Right atrium auricular region (tissue), 2 donors: ENCODE measurements at regions not wholly inside any gene's neighbourhood (a gene's known extent, or its start where the extent isn't known, plus 50 kb on each side); places are given as distances from the start of the nearest gene placed in this dataset.

Experiments used
- DNase-seq: peaks from one replicate; pipeline ENCODE4 v3.0.0-alpha.2; 2019; ENCODE audit warnings: low spot score
- H3K27ac ChIP-seq, 2 donors: fragments of 200-600 bp; sonication (generic); 1 replicate in 1 of 2; 2 replicates in 1 of 2; pipeline ENCODE4 v1.5.1; 2016 to 2019
- H3K27me3 ChIP-seq, 2 donors: fragments of 200-600 bp; sonication (generic); one replicate each; pipeline versions ENCODE4 v1.5.1 to v1.6.0; 2017 to 2019
- H3K36me3 ChIP-seq: fragments of 200-600 bp; sonication (generic); one replicate; pipeline ENCODE4 v1.5.1; 2016
- H3K4me1 ChIP-seq, 2 donors: fragments of 200-600 bp; sonication (generic); one replicate each; pipeline versions ENCODE4 v1.5.1 to v1.6.0; 2017 to 2019
- H3K4me3 ChIP-seq, 2 donors: fragments of 200-600 bp; sonication (generic); 1 replicate in 1 of 2; 2 replicates in 1 of 2; pipeline ENCODE4 v1.5.1; 2017 to 2019; ENCODE audit warnings: mild to moderate bottlenecking in 1 of 2, moderate library complexity in 1 of 2
- H3K9me3 ChIP-seq, 2 donors: fragments of 200-600 bp; sonication (generic); one replicate each; pipeline ENCODE4 v1.5.1; 2019
- TF ChIP-seq, protein P1 (sequence below), 2 donors: fragments of 200-600 bp; sonication (generic); IDR thresholded peaks; one replicate each; pipeline ENCODE4 v1.5.1; 2019; ENCODE audit warnings: antibody characterized with exemption in 2 of 2

DNA sequence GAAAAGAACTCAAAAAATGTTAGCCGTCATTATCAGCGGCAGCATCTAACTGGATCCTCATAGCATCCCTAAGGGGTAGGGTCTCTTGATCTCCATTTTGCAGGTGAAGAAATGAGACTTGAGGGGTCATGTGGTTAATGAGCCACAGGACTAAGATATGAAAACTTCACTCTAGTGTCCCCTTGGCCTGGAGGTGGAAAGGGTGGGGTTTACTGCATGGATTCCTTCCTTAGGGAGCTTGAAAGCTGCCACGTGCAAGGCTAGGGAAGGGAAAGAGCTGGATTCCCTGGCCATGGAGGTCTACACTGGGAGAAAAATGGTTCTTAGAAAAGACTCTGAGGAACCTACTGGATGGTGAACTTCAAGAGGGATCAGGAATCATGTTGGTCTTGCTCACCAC, 107.9 kb downstream of the SPRY4 start:
- Histone ChIP-seq H3K36me3 (no peaks in the 10 kb centered on the region), H3K27me3 (no peaks in the 10 kb centered on the region), H3K4me1 (peaks cover 0 to 16% of the 10 kb centered on the region in 2 donors), H3K9me3 (no peaks in the 10 kb centered on the region), H3K27ac (peak overlapping the region in 1 of 2 donors; percentile 68), H3K4me3 (no peak overlapping the region)
- no peak for DNase-seq
- TF ChIP-seq, protein P1, sequence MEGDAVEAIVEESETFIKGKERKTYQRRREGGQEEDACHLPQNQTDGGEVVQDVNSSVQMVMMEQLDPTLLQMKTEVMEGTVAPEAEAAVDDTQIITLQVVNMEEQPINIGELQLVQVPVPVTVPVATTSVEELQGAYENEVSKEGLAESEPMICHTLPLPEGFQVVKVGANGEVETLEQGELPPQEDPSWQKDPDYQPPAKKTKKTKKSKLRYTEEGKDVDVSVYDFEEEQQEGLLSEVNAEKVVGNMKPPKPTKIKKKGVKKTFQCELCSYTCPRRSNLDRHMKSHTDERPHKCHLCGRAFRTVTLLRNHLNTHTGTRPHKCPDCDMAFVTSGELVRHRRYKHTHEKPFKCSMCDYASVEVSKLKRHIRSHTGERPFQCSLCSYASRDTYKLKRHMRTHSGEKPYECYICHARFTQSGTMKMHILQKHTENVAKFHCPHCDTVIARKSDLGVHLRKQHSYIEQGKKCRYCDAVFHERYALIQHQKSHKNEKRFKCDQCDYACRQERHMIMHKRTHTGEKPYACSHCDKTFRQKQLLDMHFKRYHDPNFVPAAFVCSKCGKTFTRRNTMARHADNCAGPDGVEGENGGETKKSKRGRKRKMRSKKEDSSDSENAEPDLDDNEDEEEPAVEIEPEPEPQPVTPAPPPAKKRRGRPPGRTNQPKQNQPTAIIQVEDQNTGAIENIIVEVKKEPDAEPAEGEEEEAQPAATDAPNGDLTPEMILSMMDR (IDR thresholded peaks at IDR 0.05), result no peak

DNA sequence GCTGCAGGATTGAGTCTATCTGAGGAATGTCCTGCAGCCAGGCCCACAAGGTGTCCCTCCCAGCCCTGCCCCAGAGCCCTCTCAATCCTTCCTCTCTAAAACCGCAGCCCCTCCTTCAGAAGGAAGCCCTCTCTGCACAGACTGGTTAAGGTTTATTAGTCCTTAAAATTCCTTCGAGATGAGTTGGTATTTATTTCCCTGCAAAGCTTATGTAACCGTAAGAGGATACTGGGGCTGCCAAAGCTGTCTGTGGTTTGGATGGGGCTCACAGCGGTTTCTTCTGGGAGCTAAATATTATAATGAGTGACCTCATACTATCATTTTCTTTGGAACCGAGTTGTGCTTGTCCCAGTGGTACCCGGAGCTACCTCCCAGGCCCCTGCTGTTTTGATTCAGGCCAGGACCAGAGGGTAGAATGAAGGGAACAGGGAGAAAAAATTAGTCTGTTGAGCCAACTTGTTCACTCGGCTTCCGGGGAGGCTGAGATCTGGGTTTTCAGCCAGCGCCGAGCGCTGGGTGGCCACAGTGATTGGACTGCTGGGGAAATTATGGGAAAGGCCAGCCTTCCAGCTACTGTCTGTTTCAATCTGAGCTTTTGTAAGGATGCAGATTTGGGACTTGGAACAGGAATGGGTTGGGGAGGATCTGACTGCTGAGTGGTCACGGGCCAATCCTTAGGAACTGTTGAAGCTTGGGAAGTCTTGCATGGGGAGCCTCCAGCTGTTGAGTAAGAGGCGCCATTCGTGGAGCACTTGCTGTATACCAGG, 107.5 kb downstream of the NDFIP1 start:
- Histone ChIP-seq H3K36me3 (no peaks in the 10 kb centered on the region), H3K4me3 (no peak overlapping the region), H3K4me1 (peaks cover 0 to 15% of the 10 kb centered on the region in 2 donors), H3K9me3 (no peaks in the 10 kb centered on the region), H3K27me3 (no peaks in the 10 kb centered on the region), H3K27ac (peak overlapping the region; percentile 37 to 68)
- TF ChIP-seq, protein P1 (IDR thresholded peaks at IDR 0.05), result no peak
- peak; percentile 85 for DNase-seq

DNA sequence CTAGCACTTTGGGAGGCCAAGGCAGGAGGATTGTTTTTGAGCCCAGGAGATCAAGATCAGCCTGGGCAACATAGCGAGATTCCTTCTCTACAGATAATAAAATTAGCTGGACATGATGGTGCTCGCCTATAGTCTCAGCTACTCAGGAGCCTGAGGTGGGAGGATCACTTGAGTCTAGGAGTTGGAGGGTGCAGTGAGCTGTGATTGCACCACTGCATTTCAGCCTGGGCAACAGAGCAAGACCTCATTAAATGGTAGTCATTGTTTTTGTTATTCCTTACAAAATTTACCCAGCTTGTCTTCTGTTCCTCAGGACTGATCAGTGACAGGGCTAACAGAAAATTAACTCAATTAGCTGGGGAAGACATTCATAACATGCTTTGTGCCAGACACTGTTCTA, 104.5 kb downstream of the NDFIP1 start:
- Histone ChIP-seq H3K27me3 (no peaks in the 10 kb centered on the region), H3K4me3 (no peak overlapping the region), H3K4me1 (peaks cover 0 to 13% of the 10 kb centered on the region in 2 donors), H3K9me3 (no peaks in the 10 kb centered on the region), H3K27ac (no peak overlapping the region), H3K36me3 (no peaks in the 10 kb centered on the region)
- TF ChIP-seq, protein P1 (IDR thresholded peaks at IDR 0.05), result no peak
- no peak for DNase-seq

DNA sequence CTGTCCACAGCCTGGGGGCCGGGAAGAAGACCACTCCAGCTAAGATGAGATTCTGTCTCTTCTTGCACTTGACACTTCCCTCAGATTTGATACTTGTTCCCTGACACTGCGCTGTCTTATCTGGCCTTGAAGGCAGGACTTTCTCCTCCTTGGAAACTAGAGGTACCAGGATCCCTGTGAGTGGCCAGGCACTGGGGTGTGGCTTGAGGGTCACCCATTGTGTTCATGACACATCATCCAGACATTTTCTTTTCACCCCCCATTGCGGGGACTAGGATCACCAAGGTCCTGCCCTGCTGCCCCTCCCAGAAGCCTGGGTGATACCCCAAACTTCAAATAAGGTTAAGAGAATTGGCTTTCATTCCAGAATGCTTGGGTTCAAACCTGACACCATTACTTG, 103.3 kb downstream of the NDFIP1 start:
- TF ChIP-seq, protein P1 (IDR thresholded peaks at IDR 0.05), result no peak
- Histone ChIP-seq H3K27ac (no peak overlapping the region), H3K9me3 (no peaks in the 10 kb centered on the region), H3K4me3 (no peak overlapping the region), H3K36me3 (no peaks in the 10 kb centered on the region), H3K27me3 (no peaks in the 10 kb centered on the region), H3K4me1 (peaks cover 0 to 10% of the 10 kb centered on the region in 2 donors)
- no peak for DNase-seq

DNA sequence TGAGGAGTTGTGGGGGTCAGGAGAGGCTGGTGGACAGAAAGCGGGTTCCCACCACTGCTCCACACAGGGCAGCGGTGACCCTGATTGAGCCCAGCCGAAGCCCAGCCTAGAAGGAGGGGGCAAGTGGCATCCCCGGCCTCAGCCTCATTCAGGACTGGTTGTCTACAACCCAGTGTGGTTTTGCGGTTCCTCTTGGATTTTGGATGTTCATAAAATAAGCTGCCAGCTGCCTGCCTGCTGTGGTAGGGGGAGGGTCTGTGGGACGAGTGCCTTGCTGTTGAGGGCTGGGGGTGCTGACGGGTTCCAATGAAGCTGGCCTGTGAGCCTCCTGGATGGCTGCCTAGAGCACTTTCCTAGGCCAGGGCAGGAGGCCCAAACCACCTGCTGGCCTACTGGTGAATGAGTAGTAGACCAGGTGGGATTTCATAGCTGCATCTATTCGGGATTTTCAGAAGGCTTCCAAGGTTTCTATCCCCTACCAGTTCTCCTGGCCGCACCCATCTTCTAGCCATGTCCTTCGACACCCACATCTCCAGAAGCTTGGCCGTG, 102.4 kb downstream of the NDFIP1 start:
- Histone ChIP-seq H3K4me3 (no peak overlapping the region), H3K9me3 (no peaks in the 10 kb centered on the region), H3K36me3 (no peaks in the 10 kb centered on the region), H3K27ac (no peak overlapping the region), H3K27me3 (no peaks in the 10 kb centered on the region), H3K4me1 (peaks cover 0 to 4% of the 10 kb centered on the region in 2 donors)
- DNase-seq, result no peak
- TF ChIP-seq, protein P1 (IDR thresholded peaks at IDR 0.05), result no peak
